ENCODE measurements at regions not wholly inside any gene's neighbourhood (a gene's known extent, or its start where the extent isn't known, plus 50 kb on each side); places are given as distances from the start of the nearest gene placed in this dataset.

DNA sequence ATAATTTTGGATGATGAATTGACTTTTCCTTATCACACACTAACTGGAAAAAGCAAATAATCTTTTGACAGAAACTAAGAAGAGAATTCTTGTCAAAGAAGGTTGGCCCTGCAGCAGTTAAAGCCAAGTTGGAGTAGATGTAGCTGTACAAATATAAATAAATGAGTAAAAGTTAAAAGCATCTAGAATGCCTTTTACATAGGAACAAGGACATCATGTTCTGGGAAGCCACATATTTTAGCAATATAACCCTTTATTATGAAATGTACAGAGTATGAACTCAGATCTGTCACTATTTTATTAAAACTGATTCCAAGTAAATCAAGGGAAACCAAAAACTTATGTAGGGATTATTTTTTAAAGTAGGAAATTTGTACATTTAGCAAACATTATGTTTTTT lies 269.4 kb upstream of the FAT4 start:
- peaks cover 14% of the 10 kb centered on the region for H3K4me1 Mint-ChIP-seq (ENCODE audit: low read depth, unreplicated experiment)
- DNase-seq, result no peak
- BruUV-seq (replicated peaks), result no TSS peak
- CTCF ChIA-PET, result no interaction called here
- H3K36me3 Mint-ChIP-seq (ENCODE audit: insufficient read depth, unreplicated experiment), result no peaks in the 10 kb centered on the region
- intact Hi-C loops (cut with micrococcal nuclease; ENCODE audit: unreplicated experiment), result no loop called here
- peaks cover 2% of the 10 kb centered on the region for H3K9me3 Mint-ChIP-seq (ENCODE audit: low read depth, unreplicated experiment)
- TF ChIP-seq, protein P1, sequence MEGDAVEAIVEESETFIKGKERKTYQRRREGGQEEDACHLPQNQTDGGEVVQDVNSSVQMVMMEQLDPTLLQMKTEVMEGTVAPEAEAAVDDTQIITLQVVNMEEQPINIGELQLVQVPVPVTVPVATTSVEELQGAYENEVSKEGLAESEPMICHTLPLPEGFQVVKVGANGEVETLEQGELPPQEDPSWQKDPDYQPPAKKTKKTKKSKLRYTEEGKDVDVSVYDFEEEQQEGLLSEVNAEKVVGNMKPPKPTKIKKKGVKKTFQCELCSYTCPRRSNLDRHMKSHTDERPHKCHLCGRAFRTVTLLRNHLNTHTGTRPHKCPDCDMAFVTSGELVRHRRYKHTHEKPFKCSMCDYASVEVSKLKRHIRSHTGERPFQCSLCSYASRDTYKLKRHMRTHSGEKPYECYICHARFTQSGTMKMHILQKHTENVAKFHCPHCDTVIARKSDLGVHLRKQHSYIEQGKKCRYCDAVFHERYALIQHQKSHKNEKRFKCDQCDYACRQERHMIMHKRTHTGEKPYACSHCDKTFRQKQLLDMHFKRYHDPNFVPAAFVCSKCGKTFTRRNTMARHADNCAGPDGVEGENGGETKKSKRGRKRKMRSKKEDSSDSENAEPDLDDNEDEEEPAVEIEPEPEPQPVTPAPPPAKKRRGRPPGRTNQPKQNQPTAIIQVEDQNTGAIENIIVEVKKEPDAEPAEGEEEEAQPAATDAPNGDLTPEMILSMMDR (IDR thresholded peaks at IDR 0.05; ENCODE audit: unreplicated experiment), result no peak
- H3K27me3 Mint-ChIP-seq (ENCODE audit: unreplicated experiment), result no peaks in the 10 kb centered on the region
- H3K27ac Mint-ChIP-seq (ENCODE audit: unreplicated experiment), result no peak overlapping the region
- no peak overlapping the region for H3K4me3 Mint-ChIP-seq (ENCODE audit: low read depth, unreplicated experiment)

DNA sequence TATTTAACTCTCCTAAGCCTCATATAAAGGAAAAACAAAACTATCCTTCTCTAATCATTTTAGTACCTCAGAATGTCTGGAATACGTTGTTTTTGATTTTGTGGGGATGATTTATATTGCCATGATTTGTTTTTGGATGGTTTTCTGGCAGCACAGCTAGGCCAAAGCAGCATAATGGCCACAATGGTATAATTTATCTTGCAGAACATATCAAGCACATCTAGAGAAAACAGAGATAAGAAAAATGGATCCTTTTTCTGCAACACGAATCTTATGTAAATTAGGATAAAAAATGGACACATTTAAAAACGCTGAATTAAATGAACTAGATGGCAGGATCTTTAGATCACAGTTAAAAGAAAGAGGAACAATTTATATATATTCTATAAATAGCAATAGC lies 269.9 kb upstream of the FAT4 start:
- intact Hi-C loops (cut with micrococcal nuclease; ENCODE audit: unreplicated experiment), result no loop called here
- Mint-ChIP-seq H3K27ac (ENCODE audit: unreplicated experiment) (no peak overlapping the region), H3K36me3 (ENCODE audit: insufficient read depth, unreplicated experiment) (no peaks in the 10 kb centered on the region), H3K4me1 (ENCODE audit: low read depth, unreplicated experiment) (peaks cover 14% of the 10 kb centered on the region), H3K4me3 (ENCODE audit: low read depth, unreplicated experiment) (no peak overlapping the region), H3K27me3 (ENCODE audit: unreplicated experiment) (no peaks in the 10 kb centered on the region), H3K9me3 (ENCODE audit: low read depth, unreplicated experiment) (peaks cover 2% of the 10 kb centered on the region)
- CTCF ChIA-PET, result no interaction called here
- TF ChIP-seq, protein P1 (IDR thresholded peaks at IDR 0.05; ENCODE audit: unreplicated experiment), result no peak
- no TSS peak for BruUV-seq (replicated peaks)
- no peak for DNase-seq

DNA sequence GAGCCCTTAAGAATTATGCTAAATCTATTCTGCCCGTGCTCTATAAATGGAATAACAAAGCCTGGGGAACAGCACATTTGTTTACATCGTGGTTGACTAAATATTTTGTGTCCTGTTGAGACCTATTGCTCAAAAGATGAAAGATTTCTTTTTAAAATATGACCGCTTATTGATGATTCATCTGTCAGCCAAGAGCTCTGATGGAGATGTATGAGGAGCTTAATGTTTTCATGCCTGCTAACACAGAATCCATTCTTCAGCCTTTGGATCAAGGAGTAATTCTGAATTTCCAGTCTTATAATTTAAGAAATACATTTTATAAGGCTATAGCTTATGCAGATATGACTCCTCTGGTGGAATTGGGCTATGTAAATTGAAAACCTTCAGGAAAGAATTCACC lies 271.3 kb upstream of the FAT4 start:
- Mint-ChIP-seq H3K36me3 (ENCODE audit: insufficient read depth, unreplicated experiment) (no peaks in the 10 kb centered on the region), H3K27me3 (ENCODE audit: unreplicated experiment) (no peaks in the 10 kb centered on the region), H3K9me3 (ENCODE audit: low read depth, unreplicated experiment) (peaks cover 2% of the 10 kb centered on the region), H3K4me3 (ENCODE audit: low read depth, unreplicated experiment) (no peak overlapping the region), H3K27ac (ENCODE audit: unreplicated experiment) (no peak overlapping the region), H3K4me1 (ENCODE audit: low read depth, unreplicated experiment) (peaks cover 14% of the 10 kb centered on the region)
- intact Hi-C loops (cut with micrococcal nuclease; ENCODE audit: unreplicated experiment), result no loop called here
- CTCF ChIA-PET, result no interaction called here
- BruUV-seq (replicated peaks), result no TSS peak
- DNase-seq, result no peak
- TF ChIP-seq, protein P1 (IDR thresholded peaks at IDR 0.05; ENCODE audit: unreplicated experiment), result no peak

DNA sequence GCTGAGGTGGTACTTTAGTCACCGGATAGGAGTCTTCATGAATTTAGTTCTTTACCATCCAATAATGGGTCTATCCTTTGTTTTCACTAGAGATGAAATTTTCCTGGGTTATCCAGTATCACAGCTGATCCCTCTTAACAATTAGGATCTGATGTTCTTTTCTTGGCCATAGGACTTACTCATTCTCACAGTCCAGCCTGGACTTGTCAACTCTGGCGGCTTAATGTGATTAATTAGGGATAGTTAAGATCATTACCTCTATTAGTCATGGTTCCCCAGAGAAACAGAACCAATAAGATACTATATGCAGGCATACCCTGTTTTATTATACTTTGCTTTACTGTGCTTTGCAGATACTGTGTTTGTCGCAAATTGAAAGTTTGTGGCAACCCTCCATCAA lies 272.7 kb upstream of the FAT4 start:
- Mint-ChIP-seq H3K36me3 (ENCODE audit: insufficient read depth, unreplicated experiment) (no peaks in the 10 kb centered on the region), H3K27me3 (ENCODE audit: unreplicated experiment) (no peaks in the 10 kb centered on the region), H3K9me3 (ENCODE audit: low read depth, unreplicated experiment) (no peaks in the 10 kb centered on the region), H3K27ac (ENCODE audit: unreplicated experiment) (no peak overlapping the region), H3K4me1 (ENCODE audit: low read depth, unreplicated experiment) (peaks cover 14% of the 10 kb centered on the region), H3K4me3 (ENCODE audit: low read depth, unreplicated experiment) (no peak overlapping the region)
- TF ChIP-seq, protein P1 (IDR thresholded peaks at IDR 0.05; ENCODE audit: unreplicated experiment), result no peak
- intact Hi-C loops (cut with micrococcal nuclease; ENCODE audit: unreplicated experiment), result no loop called here
- CTCF ChIA-PET, result no interaction called here
- no TSS peak for BruUV-seq (replicated peaks)
- no peak for DNase-seq

All from Calu3 (cell line).